ENCODE measurements at regions not wholly inside any gene's neighbourhood (a gene's known extent, or its start where the extent isn't known, plus 50 kb on each side); places are given as distances from the start of the nearest gene placed in this dataset.
"Not testable (repeated sequence)": the region's sequence is repeated elsewhere in the genome, so short reads cannot be mapped to it uniquely, and the experiment has no call there.

GRCh38 chr2:34498561-34498960 is 899.5 kb upstream of the FAM98A start (continued):
- TF ChIP-seq PKNOX1 (IDR thresholded peaks at IDR 0.05) (no peak), ZBTB33 (IDR thresholded peaks at IDR 0.05) (no peak), NBN (IDR thresholded peaks at IDR 0.05) (no peak), TARDBP (IDR thresholded peaks at IDR 0.05; ENCODE audit: borderline replicate concordance) (no peak), NR2C1 (IDR thresholded peaks at IDR 0.05) (no peak)

GRCh38 chr2:34494192-34494591 is 895.1 kb upstream of the FAM98A start:
- H3K4me1 ChIP-seq (ENCODE audit: control insufficient read depth, insufficient read depth, low read length); H3K4me3 ChIP-seq; RAD21 ChIA-PET (ENCODE audit: unreplicated experiment); H3K79me2 ChIP-seq (ENCODE audit: control insufficient read depth, insufficient read depth, low read length); H3K9me3 ChIP-seq (replicated peaks; ENCODE audit: control insufficient read depth, insufficient read depth, low read length); H3K27me3 ChIP-seq (replicated peaks in 1 of 2; ENCODE audit: control insufficient read depth in 2 of 2, insufficient read depth in 2 of 2, low read length in 1 of 2); H4K20me1 ChIP-seq (ENCODE audit: control insufficient read depth, insufficient read depth); H3K4me2 ChIP-seq (ENCODE audit: control insufficient read depth, insufficient read depth); CTCF ChIA-PET; H3K27ac ChIP-seq (ENCODE audit: control insufficient read depth, insufficient read depth); BruUV-seq (replicated peaks); FAIRE-seq; ATAC-seq; DNase-seq (ENCODE audit: low read depth, low spot score); H2AFZ ChIP-seq (ENCODE audit: control insufficient read depth, low read depth, low read length); H3K36me3 ChIP-seq (ENCODE audit: control insufficient read depth in 2 of 2, insufficient read depth in 2 of 2, low read length in 1 of 2); H3K9ac ChIP-seq (ENCODE audit: control insufficient read depth, insufficient read depth, low read length); in situ Hi-C loops (cut with MboI); SMC1A ChIA-PET (ENCODE audit: uncharacterized antibody, unreplicated experiment); intact Hi-C loops (cut with micrococcal nuclease; ENCODE audit: unreplicated experiment); POLR2A ChIA-PET: not testable (repeated sequence)
- 100% methylated on average over 1 of the region's 18 CpGs for WGBS (ENCODE audit: insufficient coverage, insufficient replicate concordance, low lambda C conversion rate, missing lambda C conversion rate)

Measured in GM12878 (cell line).